ENCODE measurements at regions not wholly inside any gene's neighbourhood (a gene's known extent, or its start where the extent isn't known, plus 50 kb on each side); places are given as distances from the start of the nearest gene placed in this dataset.

- TF ChIP-seq, protein P1, sequence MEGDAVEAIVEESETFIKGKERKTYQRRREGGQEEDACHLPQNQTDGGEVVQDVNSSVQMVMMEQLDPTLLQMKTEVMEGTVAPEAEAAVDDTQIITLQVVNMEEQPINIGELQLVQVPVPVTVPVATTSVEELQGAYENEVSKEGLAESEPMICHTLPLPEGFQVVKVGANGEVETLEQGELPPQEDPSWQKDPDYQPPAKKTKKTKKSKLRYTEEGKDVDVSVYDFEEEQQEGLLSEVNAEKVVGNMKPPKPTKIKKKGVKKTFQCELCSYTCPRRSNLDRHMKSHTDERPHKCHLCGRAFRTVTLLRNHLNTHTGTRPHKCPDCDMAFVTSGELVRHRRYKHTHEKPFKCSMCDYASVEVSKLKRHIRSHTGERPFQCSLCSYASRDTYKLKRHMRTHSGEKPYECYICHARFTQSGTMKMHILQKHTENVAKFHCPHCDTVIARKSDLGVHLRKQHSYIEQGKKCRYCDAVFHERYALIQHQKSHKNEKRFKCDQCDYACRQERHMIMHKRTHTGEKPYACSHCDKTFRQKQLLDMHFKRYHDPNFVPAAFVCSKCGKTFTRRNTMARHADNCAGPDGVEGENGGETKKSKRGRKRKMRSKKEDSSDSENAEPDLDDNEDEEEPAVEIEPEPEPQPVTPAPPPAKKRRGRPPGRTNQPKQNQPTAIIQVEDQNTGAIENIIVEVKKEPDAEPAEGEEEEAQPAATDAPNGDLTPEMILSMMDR (IDR thresholded peaks at IDR 0.05; ENCODE audit: poor library complexity, severe bottlenecking) = no peak
- TF ChIP-seq TAF1 (IDR thresholded peaks at IDR 0.05; ENCODE audit: low read depth) = no peak
- TF ChIP-seq RAD21 (conservative IDR thresholded peaks at IDR 0.05) = no peak
- no peak for TF ChIP-seq EP300 (conservative IDR thresholded peaks at IDR 0.05; ENCODE audit: poor library complexity, severe bottlenecking)
- TF ChIP-seq, protein P2, sequence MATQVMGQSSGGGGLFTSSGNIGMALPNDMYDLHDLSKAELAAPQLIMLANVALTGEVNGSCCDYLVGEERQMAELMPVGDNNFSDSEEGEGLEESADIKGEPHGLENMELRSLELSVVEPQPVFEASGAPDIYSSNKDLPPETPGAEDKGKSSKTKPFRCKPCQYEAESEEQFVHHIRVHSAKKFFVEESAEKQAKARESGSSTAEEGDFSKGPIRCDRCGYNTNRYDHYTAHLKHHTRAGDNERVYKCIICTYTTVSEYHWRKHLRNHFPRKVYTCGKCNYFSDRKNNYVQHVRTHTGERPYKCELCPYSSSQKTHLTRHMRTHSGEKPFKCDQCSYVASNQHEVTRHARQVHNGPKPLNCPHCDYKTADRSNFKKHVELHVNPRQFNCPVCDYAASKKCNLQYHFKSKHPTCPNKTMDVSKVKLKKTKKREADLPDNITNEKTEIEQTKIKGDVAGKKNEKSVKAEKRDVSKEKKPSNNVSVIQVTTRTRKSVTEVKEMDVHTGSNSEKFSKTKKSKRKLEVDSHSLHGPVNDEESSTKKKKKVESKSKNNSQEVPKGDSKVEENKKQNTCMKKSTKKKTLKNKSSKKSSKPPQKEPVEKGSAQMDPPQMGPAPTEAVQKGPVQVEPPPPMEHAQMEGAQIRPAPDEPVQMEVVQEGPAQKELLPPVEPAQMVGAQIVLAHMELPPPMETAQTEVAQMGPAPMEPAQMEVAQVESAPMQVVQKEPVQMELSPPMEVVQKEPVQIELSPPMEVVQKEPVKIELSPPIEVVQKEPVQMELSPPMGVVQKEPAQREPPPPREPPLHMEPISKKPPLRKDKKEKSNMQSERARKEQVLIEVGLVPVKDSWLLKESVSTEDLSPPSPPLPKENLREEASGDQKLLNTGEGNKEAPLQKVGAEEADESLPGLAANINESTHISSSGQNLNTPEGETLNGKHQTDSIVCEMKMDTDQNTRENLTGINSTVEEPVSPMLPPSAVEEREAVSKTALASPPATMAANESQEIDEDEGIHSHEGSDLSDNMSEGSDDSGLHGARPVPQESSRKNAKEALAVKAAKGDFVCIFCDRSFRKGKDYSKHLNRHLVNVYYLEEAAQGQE (IDR thresholded peaks at IDR 0.05; ENCODE audit: borderline replicate concordance) = no peak
- TF ChIP-seq POLR2AphosphoS5 (IDR thresholded peaks at IDR 0.05) = no peak
Observed at GRCh38 chr14:51478175-51478621, 173.5 kb upstream of the FRMD6 start.
